GM19239 (cell line): ENCODE measurements at regions not wholly inside any gene's neighbourhood (a gene's known extent, or its start where the extent isn't known, plus 50 kb on each side); places are given as distances from the start of the nearest gene placed in this dataset.
"Not testable (repeated sequence)": the region's sequence is repeated elsewhere in the genome, so short reads cannot be mapped to it uniquely, and the experiment has no call there.

Experiments used
- DNase-seq: peaks from one replicate; pipeline ENCODE4 v3.0.0; 2011; ENCODE audit warnings: low spot score; ENCODE audit not compliant: insufficient read length
- FAIRE-seq: peaks from 2 replicates; lab custom pipeline; 2011; peaks lifted over from hg19 to GRCh38; lab: Jason Lieb, UNC

DNA sequence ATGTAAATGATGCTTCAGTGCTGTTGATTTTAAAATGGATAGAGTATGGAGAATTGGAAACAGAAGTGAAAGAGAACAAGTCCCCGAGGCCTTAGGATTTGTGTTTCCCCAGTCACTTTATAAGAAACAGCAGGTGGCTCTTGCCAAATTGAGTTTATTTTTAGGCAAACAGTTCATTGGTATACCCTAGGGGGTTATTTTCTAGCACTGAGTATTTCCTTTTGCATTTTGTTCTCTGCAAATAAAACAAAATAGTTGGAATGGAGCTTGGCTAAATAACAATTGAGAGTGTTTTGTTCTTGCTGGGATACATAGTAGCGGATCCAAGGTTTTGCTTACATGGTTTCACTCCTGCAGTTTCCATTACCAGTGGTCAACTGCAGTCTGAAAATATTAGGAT lies 591.1 kb upstream of the C16orf82 start:
- no peak for DNase-seq
- FAIRE-seq = no peak

- no peak for FAIRE-seq
- DNase-seq = no peak
These were observed 575.5 kb upstream of the C16orf82 start for GRCh38 chr16:26491101-26491670.

DNA sequence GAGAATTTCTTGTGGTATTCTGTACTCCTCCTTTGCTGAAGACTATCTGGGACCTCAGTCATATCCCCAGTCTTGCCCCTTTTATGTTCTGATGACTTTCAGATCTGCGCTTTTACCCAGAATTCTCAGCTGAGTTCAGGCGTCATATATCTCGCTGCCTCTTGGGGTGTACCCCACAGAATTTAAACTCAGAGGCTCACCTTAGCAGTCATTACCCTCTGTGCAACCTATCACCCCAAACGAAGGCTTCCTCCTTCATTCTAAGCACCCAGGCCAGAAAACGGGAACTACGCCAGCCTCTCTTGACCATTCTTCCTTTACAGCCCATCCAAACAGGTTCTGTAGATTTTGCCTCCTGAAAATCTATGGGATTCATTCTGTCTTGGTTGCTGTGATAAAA lies 574.8 kb upstream of the C16orf82 start:
- DNase-seq (no peak), FAIRE-seq (no peak)

- no peak for FAIRE-seq
- DNase-seq = no peak
These were observed 573.0 kb upstream of the C16orf82 start for GRCh38 chr16:26493751-26494150.

DNA sequence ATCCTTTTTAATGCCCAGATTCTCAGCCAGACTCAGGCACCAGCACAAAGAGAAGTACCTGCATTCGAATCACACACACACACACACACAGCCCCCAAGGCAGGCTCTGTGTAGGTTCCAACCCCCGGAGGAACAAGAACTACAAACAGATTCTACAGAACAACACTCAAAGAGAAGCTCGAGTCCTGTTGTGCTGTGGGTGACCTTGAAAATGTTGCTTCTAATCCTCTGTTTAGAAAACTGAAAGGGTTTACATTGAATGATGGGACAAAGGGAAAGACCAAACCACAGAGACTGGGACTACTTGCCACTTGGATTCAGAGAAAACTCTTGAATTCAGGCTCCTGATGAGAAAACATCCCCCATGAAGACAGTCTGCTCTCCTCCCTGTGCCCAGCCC lies 568.8 kb upstream of the C16orf82 start:
- FAIRE-seq = no peak
- no peak for DNase-seq

GRCh38 chr16:26500326-26500725 lies 566.4 kb upstream of the C16orf82 start:
- FAIRE-seq = no peak
- DNase-seq = no peak

DNA sequence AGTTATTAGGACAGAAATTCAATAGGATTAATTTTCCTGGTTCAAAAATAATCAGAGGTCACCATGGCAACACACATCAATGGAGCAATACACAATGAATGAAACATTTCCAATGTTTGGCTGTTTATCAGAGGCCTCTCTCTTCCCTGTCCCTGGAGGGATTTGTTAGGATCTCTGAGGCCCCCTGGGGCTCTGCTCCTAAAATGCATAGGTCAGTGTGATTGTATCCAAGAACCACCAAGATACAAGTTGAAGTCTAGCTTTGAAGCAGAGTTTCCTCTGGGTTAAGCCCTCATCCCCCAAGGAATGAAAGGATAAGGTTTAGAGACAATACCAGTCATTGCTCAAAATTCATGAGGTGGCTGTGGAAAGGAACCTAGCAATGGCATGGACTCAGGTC lies 561.2 kb upstream of the C16orf82 start:
- FAIRE-seq (no peak), DNase-seq (no peak)

DNA sequence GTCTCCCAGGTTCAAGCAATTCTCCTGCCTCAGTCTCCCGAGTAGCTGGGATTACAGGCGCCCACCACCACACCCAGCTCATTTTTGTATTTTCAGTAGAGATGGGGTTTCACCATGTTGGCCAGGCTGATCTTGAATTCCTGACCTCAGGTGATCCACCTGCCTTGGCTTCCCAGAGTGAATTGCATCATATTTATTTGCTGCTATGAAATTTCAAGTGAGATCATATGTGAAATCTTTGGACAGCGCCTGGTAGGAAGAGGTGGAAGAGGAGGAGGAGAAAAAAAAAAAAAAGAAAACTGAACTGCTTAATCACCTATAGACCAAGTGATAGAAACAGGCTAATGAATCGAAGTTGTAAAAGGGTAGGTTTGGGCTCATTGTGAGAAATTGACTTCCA lies 557.8 kb upstream of the C16orf82 start:
- not testable (repeated sequence) for FAIRE-seq, DNase-seq

DNA sequence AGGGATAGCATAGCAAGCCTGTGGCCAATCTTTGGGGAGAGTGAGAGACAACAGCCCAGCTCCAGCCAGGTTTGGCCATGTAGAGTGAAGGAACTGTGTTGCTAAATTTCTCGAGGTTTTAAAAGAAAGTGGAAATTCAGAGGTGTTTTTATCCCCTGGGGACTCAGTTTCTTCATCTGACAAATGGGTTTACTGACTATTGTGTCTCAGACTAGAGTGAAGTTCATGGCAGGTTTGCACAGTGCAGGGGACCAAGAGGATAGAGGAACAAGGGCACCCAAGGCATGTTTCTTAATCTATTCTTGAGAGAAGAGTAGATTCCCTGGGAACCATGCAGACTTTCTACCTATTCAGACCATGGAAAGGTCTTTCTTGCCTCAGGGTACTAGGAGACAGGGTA lies 555.8 kb upstream of the C16orf82 start:
- DNase-seq (no peak), FAIRE-seq (no peak)

GRCh38 chr16:26511463-26511862 lies 555.3 kb upstream of the C16orf82 start:
- FAIRE-seq = no peak

DNA sequence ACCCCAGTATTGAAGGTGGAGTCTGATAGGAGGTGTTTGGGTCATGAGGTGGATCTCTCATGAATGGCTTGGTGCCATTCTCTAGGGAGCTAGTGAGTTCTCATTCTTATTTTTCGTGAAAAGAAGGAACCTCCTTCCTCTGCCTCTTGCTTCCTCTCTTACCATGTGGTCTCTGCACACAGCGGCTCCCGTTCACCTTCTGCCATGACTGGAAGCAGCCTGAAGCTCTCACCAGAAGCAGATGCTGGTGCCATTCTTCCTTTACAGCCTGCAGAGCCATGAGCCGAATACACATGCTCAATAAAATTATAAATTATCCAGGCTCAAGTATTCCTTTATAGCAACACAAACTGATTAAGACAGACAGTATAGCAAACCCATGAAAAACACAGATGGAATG lies 545.1 kb upstream of the C16orf82 start:
- FAIRE-seq (no peak), DNase-seq (no peak)

More at GRCh38 chr16:26511463-26511862, 555.3 kb upstream of the C16orf82 start:
- no peak for DNase-seq

DNA sequence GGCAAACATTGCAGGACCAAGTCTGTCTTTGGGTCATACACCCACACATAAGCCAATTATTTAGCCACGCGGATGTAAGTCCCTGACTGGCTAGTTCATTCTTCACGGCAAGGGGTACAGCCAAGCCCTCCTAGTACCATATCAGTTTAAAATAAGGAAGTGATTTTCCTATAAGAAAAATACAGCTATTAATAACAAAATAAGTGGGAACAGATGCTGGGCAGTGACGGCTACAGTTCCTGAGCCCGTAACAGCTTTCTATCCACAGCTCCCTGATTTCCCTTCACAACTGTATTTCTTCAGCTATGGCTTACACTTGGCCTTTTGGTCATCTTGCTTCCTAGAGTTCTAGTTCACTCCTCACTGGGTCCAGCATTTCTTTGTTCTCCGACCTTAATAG lies 542.4 kb upstream of the C16orf82 start:
- FAIRE-seq (no peak), DNase-seq (no peak)

GRCh38 chr16:26524846-26525245 lies 541.9 kb upstream of the C16orf82 start:
- no peak for DNase-seq

GRCh38 chr16:26525856-26526255 lies 540.9 kb upstream of the C16orf82 start:
- FAIRE-seq = no peak
- no peak for DNase-seq

More at GRCh38 chr16:26524846-26525245, 541.9 kb upstream of the C16orf82 start:
- no peak for FAIRE-seq

DNA sequence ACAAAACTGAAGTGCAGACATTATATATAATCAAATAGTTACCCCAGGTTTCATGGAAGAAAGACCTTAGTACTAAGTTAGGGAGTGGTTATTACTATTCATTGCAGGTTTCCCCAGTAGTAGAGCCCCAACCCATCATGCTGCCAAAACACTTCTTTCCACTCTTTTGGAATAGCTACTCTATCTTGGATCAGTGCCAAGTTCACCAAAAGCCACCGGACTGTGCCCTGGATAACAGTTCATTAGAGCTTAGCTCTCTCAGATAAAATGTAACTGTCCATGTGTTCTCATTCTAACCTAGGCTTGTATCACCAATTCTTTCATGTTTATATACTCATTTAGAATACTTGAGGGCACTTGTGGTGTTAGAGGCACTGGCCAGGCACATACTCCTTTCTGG lies 540.1 kb upstream of the C16orf82 start:
- DNase-seq = no peak
- no peak for FAIRE-seq

DNA sequence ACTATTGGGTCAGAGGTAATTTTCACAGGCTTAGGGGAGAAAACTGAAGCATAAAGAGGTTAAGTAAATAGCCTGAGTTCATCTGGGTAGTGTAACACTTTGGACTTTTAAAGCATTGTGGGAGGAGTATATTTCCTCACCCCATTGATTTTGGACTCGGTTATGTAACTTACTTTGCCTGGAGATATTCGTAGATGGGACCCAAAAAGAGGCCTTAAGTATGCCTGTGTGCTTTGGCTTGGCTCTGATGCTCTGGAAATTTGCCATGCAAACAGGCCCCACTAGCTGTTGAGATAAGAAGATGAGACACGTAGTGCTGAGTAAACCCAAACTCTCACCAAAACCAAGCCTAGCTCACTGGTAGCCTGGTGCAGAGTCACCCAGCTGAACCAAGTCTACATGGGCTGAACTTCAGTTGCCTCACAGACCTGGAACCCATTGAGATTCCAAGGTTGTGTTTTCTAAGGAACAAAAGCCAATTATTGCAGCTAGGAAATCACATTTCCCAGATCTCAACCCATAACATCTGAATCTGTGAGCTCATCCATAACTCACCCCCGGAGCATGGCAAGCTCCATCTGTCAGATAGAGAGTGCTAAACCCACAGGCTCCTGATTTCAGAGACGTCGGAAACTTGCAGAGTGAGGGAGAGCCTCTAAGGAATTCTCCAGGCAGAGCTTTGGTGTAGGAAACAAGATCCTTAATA lies 536.0 kb upstream of the C16orf82 start:
- DNase-seq (no peak), FAIRE-seq (no peak)

DNA sequence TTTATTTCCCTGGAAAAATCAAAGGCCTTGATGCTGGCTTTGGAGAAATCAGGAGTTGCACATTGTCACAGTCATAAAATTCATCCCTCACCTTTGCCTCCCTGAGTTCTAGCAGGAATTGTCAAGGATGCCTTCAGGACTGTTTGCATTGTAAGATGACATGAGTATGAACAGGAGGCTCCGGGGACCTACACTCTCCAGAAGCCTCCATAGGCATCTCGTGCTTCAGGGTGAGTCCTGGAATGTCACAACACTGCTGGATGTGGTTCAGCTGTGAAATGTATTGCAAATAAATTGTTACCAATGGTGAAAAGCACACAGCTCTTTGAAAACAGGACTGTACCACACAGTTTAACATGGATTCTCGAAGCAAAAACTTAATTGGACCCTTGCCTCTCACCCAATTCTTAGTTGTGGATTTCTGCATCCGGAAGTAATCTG lies 535.4 kb upstream of the C16orf82 start:
- FAIRE-seq = no peak
- DNase-seq = no peak

DNA sequence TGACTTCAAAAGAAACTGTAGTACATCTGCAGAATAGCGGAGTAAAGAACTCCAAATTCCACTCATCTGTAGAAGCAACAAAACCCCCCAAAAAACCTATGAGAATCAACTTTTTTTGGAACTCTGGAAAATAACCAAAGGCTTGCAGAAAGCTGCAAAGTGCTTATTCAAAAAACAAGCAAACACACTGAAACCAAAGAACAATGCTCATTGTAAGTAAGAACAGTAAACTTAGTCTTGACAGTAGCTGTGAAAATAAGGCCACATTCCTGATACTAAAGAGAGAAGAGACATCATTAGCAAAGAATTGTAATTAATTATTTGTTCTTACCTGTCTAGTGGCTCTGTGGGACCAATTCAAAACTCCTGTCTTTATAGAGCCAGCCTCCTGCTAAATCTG lies 534.3 kb upstream of the C16orf82 start:
- DNase-seq (no peak), FAIRE-seq (no peak)

DNA sequence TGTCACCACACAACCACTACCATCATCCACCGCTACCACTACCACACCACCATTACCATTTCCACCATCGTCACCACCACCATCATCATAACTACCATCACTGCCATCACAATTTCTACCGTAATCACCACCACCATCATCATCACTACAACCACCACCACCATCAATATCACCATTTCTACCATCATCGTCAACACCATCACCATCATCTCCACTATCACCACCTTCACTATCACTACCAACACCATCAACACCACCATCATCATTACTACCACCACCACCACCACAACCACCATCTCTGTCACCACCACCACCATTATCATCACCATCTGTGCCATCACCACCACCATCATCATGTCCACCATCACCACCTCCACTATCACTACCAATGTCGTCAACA lies 524.5 kb upstream of the C16orf82 start:
- FAIRE-seq (no peak), DNase-seq (no peak)

- no peak for FAIRE-seq
- no peak for DNase-seq
These were observed 520.2 kb upstream of the C16orf82 start for GRCh38 chr16:26546573-26546972.

DNA sequence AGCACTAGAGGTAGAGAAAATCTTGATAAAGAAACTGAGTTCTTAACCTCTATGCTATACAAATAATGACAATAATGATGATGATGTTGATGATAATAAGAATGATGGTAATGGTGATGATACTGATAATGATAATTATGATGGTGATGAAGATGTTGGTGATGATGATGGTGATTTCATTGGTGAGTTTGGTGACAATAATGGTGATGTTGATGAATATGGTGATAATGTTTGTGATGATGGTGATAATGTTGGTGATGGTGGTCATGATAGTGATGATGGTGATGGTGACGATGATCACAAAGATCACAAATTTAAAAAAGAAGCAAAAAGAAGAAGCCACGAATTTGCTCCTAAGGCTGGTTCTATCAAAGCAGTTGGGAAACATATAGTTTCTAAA lies 519.0 kb upstream of the C16orf82 start:
- FAIRE-seq (no peak), DNase-seq (no peak)

DNA sequence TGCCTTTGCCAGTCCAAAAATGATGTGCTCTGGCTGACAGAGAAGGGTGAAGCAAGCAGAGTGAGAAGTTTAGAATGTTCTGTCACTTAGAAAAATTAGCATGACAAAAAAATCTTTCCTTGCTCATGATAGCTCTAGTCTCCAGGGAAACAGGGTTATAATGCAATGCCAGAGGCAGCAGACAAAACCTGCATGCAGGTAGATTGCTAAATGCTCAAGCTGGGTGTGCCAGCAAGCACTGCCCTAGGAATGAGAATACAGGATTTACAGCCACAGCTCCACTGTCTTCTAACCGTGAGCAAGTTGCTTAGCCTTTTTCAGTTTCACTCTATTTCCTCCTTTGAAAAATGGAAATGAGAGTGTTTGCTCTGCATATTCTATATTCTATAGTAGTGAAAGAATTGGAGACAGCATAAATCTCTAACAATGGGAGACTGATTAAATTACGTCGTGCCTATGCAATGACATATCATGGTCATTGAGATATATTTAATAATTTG lies 516.6 kb upstream of the C16orf82 start:
- FAIRE-seq = no peak
- no peak for DNase-seq
